ENCODE measurements at regions not wholly inside any gene's neighbourhood (a gene's known extent, or its start where the extent isn't known, plus 50 kb on each side); places are given as distances from the start of the nearest gene placed in this dataset.

- Mint-ChIP-seq H3K9me3 (no peaks in the 10 kb centered on the region), H3K4me3 (no peak overlapping the region), H3K4me1 (no peaks in the 10 kb centered on the region), H3K27me3 (peaks cover 20% of the 10 kb centered on the region), H3K36me3 (ENCODE audit: insufficient read depth) (peaks cover 1% of the 10 kb centered on the region), H3K27ac (ENCODE audit: low read depth) (no peak overlapping the region)
- ATAC-seq (replicated peaks; ENCODE audit: extremely low read depth, poor library complexity, severe bottlenecking): no peak
- DNase-seq (ENCODE audit: low spot score in 2 of 2): no peak
Observed at GRCh38 chr11:32183512-32183911, 92.6 kb downstream of the RCN1 start.

- no peak overlapping the region for H3K4me3 Mint-ChIP-seq
- no peaks in the 10 kb centered on the region for H3K4me1 Mint-ChIP-seq
- ATAC-seq (replicated peaks; ENCODE audit: extremely low read depth, poor library complexity, severe bottlenecking) (no peak), DNase-seq (ENCODE audit: low spot score in 2 of 2) (no peak)
- no peak overlapping the region for H3K27ac Mint-ChIP-seq (ENCODE audit: low read depth)
- H3K27me3 Mint-ChIP-seq: peaks cover 13% of the 10 kb centered on the region
- peaks cover 1% of the 10 kb centered on the region for H3K36me3 Mint-ChIP-seq (ENCODE audit: insufficient read depth)
- H3K9me3 Mint-ChIP-seq: no peaks in the 10 kb centered on the region
Observed at GRCh38 chr11:32184041-32184722, 93.3 kb downstream of the RCN1 start.

GRCh38 chr11:32184723-32185376 lies 94.0 kb downstream of the RCN1 start:
- peaks cover 1% of the 10 kb centered on the region for H3K36me3 Mint-ChIP-seq (ENCODE audit: insufficient read depth)
- peaks cover 13% of the 10 kb centered on the region for H3K27me3 Mint-ChIP-seq
- H3K4me1 Mint-ChIP-seq: no peaks in the 10 kb centered on the region
- no peaks in the 10 kb centered on the region for H3K9me3 Mint-ChIP-seq
- no peak overlapping the region for H3K27ac Mint-ChIP-seq (ENCODE audit: low read depth)
- ATAC-seq (replicated peaks; ENCODE audit: extremely low read depth, poor library complexity, severe bottlenecking) (no peak), DNase-seq (ENCODE audit: low spot score in 2 of 2) (no peak)
- no peak overlapping the region for H3K4me3 Mint-ChIP-seq

- Mint-ChIP-seq H3K27ac (ENCODE audit: low read depth) (no peak overlapping the region), H3K27me3 (peaks cover 13% of the 10 kb centered on the region), H3K36me3 (ENCODE audit: insufficient read depth) (peaks cover 1% of the 10 kb centered on the region), H3K4me3 (no peak overlapping the region), H3K9me3 (no peaks in the 10 kb centered on the region), H3K4me1 (no peaks in the 10 kb centered on the region)
- ATAC-seq (replicated peaks; ENCODE audit: extremely low read depth, poor library complexity, severe bottlenecking): no peak
- DNase-seq (ENCODE audit: low spot score in 2 of 2): no peak
Observed at GRCh38 chr11:32186118-32186517, 95.2 kb downstream of the RCN1 start.

- ATAC-seq (replicated peaks; ENCODE audit: extremely low read depth, poor library complexity, severe bottlenecking): no peak
- Mint-ChIP-seq H3K4me3 (no peak overlapping the region), H3K4me1 (no peaks in the 10 kb centered on the region), H3K27ac (ENCODE audit: low read depth) (no peak overlapping the region), H3K36me3 (ENCODE audit: insufficient read depth) (peaks cover 1% of the 10 kb centered on the region), H3K9me3 (no peaks in the 10 kb centered on the region), H3K27me3 (peaks cover 19% of the 10 kb centered on the region)
- no peak for DNase-seq (ENCODE audit: low spot score in 2 of 2)
Observed at GRCh38 chr11:32187111-32187510, 96.2 kb downstream of the RCN1 start.

GRCh38 chr11:32188785-32189184 lies 97.9 kb downstream of the RCN1 start:
- DNase-seq (ENCODE audit: low spot score in 2 of 2): no peak
- Mint-ChIP-seq H3K9me3 (no peaks in the 10 kb centered on the region), H3K36me3 (ENCODE audit: insufficient read depth) (peaks cover 1% of the 10 kb centered on the region), H3K27ac (ENCODE audit: low read depth) (no peak overlapping the region), H3K4me3 (no peak overlapping the region), H3K27me3 (peaks cover 23% of the 10 kb centered on the region), H3K4me1 (no peaks in the 10 kb centered on the region)
- no peak for ATAC-seq (replicated peaks; ENCODE audit: extremely low read depth, poor library complexity, severe bottlenecking)

GRCh38 chr11:32196137-32196536 lies 105.3 kb downstream of the RCN1 start:
- H3K27me3 Mint-ChIP-seq: peaks cover 65% of the 10 kb centered on the region
- DNase-seq (ENCODE audit: low spot score in 2 of 2): no peak
- H3K9me3 Mint-ChIP-seq: no peaks in the 10 kb centered on the region
- no peak for ATAC-seq (replicated peaks; ENCODE audit: extremely low read depth, poor library complexity, severe bottlenecking)
- H3K4me3 Mint-ChIP-seq: no peak overlapping the region
- H3K27ac Mint-ChIP-seq (ENCODE audit: low read depth): no peak overlapping the region
- no peaks in the 10 kb centered on the region for H3K4me1 Mint-ChIP-seq
- no peaks in the 10 kb centered on the region for H3K36me3 Mint-ChIP-seq (ENCODE audit: insufficient read depth)

- no peak for DNase-seq (ENCODE audit: low spot score in 2 of 2)
- H3K4me3 Mint-ChIP-seq: no peak overlapping the region
- peaks cover 55% of the 10 kb centered on the region for H3K27me3 Mint-ChIP-seq
- ATAC-seq (replicated peaks; ENCODE audit: extremely low read depth, poor library complexity, severe bottlenecking): no peak
- H3K4me1 Mint-ChIP-seq: no peaks in the 10 kb centered on the region
- no peaks in the 10 kb centered on the region for H3K36me3 Mint-ChIP-seq (ENCODE audit: insufficient read depth)
- no peak overlapping the region for H3K27ac Mint-ChIP-seq (ENCODE audit: low read depth)
- H3K9me3 Mint-ChIP-seq: no peaks in the 10 kb centered on the region
Observed at GRCh38 chr11:32198053-32198452, 107.2 kb downstream of the RCN1 start.

- H3K27me3 Mint-ChIP-seq: peaks cover 45% of the 10 kb centered on the region
- no peaks in the 10 kb centered on the region for H3K9me3 Mint-ChIP-seq
- H3K4me1 Mint-ChIP-seq: no peaks in the 10 kb centered on the region
- H3K27ac Mint-ChIP-seq (ENCODE audit: low read depth): no peak overlapping the region
- no peak overlapping the region for H3K4me3 Mint-ChIP-seq
- no peaks in the 10 kb centered on the region for H3K36me3 Mint-ChIP-seq (ENCODE audit: insufficient read depth)
- ATAC-seq (replicated peaks; ENCODE audit: extremely low read depth, poor library complexity, severe bottlenecking) (no peak), DNase-seq (ENCODE audit: low spot score in 2 of 2) (no peak)
Observed at GRCh38 chr11:32200136-32200847, 109.4 kb downstream of the RCN1 start.

- DNase-seq (ENCODE audit: low spot score in 2 of 2) (no peak), ATAC-seq (replicated peaks; ENCODE audit: extremely low read depth, poor library complexity, severe bottlenecking) (no peak)
- Mint-ChIP-seq H3K27me3 (peaks cover 37% of the 10 kb centered on the region), H3K4me3 (no peak overlapping the region), H3K36me3 (ENCODE audit: insufficient read depth) (no peaks in the 10 kb centered on the region), H3K9me3 (no peaks in the 10 kb centered on the region), H3K4me1 (no peaks in the 10 kb centered on the region), H3K27ac (ENCODE audit: low read depth) (no peak overlapping the region)
Observed at GRCh38 chr11:32204751-32205150, 113.9 kb downstream of the RCN1 start.

GRCh38 chr11:32210556-32210955 lies 119.7 kb downstream of the RCN1 start:
- DNase-seq (ENCODE audit: low spot score in 2 of 2) (no peak), ATAC-seq (replicated peaks; ENCODE audit: extremely low read depth, poor library complexity, severe bottlenecking) (no peak)
- H3K27ac Mint-ChIP-seq (ENCODE audit: low read depth): no peak overlapping the region
- H3K36me3 Mint-ChIP-seq (ENCODE audit: insufficient read depth): no peaks in the 10 kb centered on the region
- peaks cover 51% of the 10 kb centered on the region for H3K27me3 Mint-ChIP-seq
- no peak overlapping the region for H3K4me3 Mint-ChIP-seq
- H3K9me3 Mint-ChIP-seq: no peaks in the 10 kb centered on the region
- no peaks in the 10 kb centered on the region for H3K4me1 Mint-ChIP-seq

- peaks cover 43% of the 10 kb centered on the region for H3K27me3 Mint-ChIP-seq
- H3K36me3 Mint-ChIP-seq (ENCODE audit: insufficient read depth): no peaks in the 10 kb centered on the region
- H3K4me3 Mint-ChIP-seq: no peak overlapping the region
- H3K4me1 Mint-ChIP-seq: no peaks in the 10 kb centered on the region
- no peaks in the 10 kb centered on the region for H3K9me3 Mint-ChIP-seq
- ATAC-seq (replicated peaks; ENCODE audit: extremely low read depth, poor library complexity, severe bottlenecking) (no peak), DNase-seq (ENCODE audit: low spot score in 2 of 2) (no peak)
- H3K27ac Mint-ChIP-seq (ENCODE audit: low read depth): no peak overlapping the region
Observed at GRCh38 chr11:32213223-32213622, 122.3 kb downstream of the RCN1 start.

GRCh38 chr11:32215157-32215556 lies 124.3 kb downstream of the RCN1 start:
- Mint-ChIP-seq H3K4me3 (no peak overlapping the region), H3K27me3 (peaks cover 24% of the 10 kb centered on the region), H3K36me3 (ENCODE audit: insufficient read depth) (no peaks in the 10 kb centered on the region), H3K27ac (ENCODE audit: low read depth) (no peak overlapping the region), H3K9me3 (no peaks in the 10 kb centered on the region), H3K4me1 (no peaks in the 10 kb centered on the region)
- ATAC-seq (replicated peaks; ENCODE audit: extremely low read depth, poor library complexity, severe bottlenecking) (no peak), DNase-seq (ENCODE audit: low spot score in 2 of 2) (no peak)
